Stimulated activated CD4-positive, alpha-beta T cell treated with anti-CD3 and anti-CD28 coated beads, Interleukin-1b, Interleukin-23, amount 100 ng/mL, for 48 hours (primary cell): ENCODE measurements at regions not wholly inside any gene's neighbourhood (a gene's known extent, or its start where the extent isn't known, plus 50 kb on each side); places are given as distances from the start of the nearest gene placed in this dataset.

Experiments used
- DNase-seq: peaks from one replicate; pipeline ENCODE4 v3.0.0-alpha.2; 2020

DNA sequence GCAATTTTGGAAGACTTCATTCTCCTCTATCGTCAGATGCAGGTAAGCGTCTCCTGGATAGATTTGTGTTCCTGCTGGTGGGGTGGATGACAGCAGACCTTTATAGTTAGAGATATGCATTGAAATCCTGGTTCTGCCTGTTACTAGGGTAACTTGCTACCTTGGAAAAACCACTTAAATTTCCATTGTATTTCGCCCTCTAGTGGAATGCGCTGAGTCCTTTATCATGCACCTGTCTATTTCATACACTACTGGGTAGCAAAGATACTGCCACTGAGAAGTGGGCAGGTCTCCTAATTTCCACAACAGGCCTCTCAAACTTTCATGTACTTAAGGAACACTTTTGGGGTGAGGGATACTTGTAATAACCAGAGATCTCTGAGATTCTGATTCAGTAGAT is 209.5 kb upstream of the SUCLG2 start:
- DNase-seq = no peak

DNA sequence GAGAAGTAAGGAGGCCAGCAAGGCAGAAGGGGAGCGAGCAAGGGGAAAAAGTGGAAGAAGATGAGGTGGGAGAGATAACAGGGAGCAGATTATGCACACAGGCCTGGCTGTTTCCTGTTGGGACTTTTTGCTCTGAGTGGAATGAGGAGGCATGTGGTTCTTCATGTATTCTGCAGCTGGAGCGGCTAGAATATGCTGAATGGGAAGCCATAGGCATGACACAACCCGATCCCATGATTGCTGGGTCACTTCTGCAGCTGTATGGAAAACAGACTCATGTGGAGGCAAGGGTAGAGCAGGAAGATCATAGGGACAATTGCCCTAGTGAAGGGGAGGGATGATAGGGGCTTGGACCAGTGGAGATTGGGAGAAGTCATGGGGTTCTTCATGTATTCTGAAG is 206.0 kb upstream of the SUCLG2 start:
- no peak for DNase-seq

DNA sequence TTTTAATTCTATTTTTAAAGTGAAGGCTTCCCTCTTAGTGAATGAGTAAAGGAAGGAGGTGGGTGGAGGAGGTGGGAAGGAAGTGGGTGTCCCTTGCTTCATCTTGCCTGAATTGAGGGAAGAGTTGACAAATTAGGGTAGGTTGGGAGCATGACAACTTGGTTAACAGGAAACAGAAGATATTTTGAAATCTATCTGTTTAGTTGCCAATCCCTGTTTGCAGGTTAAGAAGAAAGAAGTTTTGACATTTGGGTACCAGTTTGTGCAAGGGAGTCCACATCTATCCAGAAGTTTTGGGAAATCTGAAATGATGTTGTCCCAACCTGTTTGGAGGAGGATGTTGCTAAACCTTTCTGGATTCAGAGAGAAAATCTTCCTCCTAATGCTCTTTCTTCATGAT is 204.1 kb upstream of the SUCLG2 start:
- no peak for DNase-seq

DNA sequence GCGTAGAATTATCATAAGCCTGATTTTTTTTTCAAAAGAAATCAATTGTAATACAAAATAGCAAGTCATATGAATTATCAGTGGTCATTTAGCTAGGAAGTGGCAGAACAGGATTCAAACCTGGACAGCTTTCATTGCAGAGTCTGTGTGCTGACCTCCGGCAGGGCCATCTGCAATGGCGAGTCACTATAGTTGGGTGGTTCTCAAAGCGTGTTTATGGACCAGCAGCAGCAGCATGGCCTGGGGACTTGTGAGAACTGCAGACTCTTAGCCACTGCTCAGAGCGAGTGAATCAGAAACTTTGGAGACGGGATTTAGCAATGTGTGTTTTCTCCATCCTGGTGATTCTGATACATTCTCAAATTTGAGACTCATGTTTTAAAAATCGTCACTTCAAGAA is 202.3 kb upstream of the SUCLG2 start:
- DNase-seq = no peak

DNA sequence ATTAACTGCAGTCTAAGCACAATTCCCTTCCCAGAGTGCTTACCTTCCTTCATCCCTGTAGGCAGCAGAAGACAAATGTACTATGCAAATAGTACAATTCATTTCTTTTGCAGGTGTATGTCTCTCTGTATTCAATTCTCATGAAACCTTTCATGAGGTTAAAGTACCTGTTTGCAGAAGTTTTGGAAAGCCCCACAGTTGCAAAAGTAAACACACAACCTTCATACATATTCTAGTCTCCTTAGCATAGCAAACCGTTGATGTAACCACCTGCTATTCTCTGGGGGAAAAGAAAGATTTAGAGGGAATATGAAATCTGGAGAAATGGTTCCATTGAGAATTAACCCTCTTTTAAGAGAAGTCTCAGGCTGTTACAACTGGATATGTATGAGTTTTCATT is 200.3 kb upstream of the SUCLG2 start:
- no peak for DNase-seq

DNA sequence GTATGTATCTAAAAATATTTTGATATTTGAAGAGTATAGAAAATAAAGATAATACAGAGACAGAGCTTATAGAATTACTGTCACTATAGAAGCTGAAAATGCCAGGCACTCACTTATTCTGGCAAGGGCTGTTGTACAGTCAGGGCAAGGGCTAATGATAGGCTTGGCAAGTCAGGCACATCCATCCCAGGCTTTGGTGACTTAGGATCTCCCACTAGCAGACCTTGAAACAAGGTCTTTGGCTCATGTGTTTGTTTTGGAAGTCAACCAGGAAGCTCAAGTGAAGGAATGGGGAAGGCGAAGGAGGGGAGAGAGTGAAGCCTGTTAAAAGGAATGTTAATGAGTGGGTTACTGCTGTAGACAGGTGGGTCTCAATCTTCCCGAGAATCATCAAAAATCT is 199.1 kb upstream of the SUCLG2 start:
- no peak for DNase-seq

DNA sequence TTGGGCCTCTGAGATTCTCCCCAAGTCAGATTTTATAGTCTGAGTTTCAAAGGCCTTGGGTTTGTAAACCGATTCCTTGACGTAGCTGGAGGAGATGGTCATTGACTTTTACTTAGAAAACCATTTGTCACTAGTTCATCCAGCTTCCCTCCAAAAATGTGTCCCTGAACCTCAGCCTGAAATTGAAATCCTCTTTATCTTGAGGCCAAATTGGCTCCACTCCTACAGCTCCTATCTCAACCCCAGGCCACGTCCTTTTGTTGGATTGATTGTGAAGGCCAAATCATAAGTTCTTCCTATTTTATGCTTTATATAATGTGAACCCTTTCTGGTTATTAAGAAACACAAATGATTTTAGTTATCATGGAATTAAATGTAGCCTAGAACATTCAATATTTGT is 193.9 kb upstream of the SUCLG2 start:
- no peak for DNase-seq

DNA sequence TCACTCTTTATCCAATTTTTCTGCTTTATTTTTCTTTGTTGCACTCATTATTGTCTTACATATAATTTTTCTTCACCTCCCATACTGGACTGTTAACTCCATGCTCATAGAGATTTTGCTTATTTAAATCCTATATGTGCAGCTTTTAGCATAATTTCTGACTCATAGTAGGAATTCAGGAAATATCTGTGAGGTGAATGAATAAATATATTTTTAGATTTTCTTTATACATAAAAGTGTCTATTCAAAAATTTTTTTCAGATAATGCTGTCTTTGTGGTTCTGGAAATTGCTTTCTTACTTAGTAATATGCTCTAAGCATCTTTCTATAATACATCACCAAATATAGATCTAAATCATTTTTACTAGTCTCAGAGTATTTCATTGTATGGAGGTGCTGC is 191.8 kb upstream of the SUCLG2 start:
- no peak for DNase-seq

DNA sequence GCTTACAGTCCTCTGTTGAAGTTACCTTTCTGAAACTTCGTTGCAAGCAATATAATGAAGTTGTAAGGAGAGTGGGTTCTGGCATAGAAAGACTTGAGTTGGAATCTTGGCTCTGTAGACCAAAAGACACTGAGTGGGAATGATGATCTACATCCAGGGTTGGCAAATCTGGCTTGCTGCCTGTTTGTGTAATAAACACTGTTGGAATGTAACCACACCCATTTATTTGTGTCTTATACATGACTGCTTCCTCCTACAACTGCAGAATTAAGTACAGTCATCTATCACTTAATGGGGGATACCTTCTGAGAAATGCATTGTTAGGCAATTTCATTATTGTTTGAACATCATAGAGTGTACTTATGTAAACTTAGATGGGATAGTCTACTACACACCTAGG is 178.4 kb upstream of the SUCLG2 start:
- no peak for DNase-seq

DNA sequence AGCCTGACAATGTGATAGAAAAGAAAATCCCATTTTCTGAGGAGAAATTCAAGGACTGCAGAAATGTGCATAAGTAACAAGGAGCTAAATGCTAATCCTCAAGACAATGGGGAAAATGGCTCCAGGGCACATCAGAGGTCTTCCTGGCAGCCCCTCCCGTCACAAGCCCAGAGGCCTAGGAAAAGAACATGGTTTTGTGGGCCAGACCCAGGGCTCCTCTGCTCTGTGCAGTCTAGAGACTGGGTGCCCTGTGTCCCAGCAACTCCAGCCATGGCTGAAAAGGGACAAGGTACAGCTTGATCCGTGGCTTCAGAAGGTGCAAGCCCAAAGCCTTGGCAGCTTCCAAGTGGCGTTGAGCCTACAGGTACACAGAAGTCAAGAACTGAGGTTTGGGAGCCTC is 176.8 kb upstream of the SUCLG2 start:
- no peak for DNase-seq

DNA sequence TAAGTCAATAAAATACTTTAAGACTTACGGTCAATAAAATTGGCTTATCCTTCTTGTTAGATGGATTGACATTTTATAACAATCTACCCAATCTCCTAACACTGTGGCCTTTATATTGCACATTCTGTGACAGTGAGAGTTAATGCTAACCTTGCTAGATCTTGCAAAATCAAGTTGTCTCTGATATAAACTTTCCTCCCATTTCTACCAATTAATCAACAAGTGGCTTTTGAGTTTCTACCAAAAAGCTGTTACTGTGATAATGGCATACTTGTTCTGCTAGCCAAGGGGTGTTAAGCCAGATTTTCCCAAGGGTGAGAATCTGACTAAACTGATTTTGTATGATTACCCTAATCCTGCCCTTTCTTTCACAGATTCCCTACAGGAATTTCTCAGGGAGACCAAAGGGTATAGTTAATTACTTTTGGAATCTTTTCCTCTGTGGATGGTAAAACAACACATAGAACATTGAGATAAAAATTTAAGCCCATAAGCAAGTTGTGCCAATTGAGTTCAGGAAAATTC is 174.1 kb upstream of the SUCLG2 start:
- DNase-seq = no peak

DNA sequence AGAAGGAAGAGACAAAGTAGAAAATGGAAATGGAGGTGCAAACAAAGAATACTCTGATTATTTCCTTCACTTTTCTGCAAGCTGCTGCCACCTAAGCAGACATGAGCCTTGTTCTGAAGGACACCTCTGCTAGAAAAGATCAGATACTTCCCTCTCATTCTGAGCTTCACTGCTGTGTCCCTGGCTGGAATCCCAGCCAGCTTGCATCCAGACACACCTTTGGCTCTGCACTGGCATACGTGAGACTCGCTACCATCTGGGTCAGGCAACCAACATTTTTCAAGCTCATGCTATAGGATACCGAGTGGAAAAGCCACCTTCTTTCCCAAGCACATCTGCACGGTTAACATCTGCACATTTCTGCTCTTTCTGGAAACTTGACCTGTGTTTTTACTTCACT is 166.7 kb upstream of the SUCLG2 start:
- DNase-seq = no peak

DNA sequence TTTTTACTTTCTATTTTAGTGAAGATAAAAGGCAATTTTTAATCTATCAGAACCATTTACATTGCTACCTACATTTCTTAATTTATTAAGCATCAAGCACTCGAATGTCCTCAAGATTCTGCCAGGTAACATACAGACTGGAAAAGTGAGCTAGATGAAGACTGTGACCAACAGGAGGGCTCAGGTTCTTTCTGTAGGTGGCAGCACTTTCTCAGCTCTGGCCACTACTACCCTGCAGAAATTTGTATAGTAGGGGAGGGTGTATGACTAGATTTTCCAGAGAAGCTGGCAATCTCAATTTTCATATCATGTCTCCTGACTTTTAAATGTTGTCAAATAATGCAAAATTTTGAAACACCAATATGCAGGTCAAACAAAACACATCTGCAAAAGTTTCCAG is 165.0 kb upstream of the SUCLG2 start:
- no peak for DNase-seq

DNA sequence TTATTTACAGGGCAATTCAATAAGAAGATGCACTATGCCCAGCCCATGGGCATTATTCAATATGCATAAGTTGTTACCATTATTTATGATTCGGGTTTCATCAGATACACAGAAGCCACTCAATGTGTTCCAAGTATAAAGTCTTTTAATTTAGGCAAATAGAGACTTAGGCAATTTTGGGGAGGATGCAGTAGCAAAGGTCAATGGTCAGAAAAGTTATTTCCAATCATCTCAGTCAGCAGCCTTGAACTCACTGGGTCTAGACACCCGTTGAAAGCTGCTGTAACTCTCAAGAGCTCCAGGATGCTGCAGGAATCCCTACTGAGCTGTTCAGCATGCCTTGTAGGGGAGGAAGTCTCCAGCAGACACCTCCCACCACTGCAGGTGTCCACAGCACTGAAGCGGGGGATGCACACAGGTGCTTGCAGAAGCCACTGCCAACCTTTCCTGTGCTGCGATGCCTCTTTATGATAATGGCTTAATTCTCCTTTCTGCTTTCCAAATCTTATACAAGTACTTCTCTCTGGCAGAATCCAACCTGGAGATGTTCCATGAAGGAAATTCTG is 155.0 kb upstream of the SUCLG2 start:
- no peak for DNase-seq

DNA sequence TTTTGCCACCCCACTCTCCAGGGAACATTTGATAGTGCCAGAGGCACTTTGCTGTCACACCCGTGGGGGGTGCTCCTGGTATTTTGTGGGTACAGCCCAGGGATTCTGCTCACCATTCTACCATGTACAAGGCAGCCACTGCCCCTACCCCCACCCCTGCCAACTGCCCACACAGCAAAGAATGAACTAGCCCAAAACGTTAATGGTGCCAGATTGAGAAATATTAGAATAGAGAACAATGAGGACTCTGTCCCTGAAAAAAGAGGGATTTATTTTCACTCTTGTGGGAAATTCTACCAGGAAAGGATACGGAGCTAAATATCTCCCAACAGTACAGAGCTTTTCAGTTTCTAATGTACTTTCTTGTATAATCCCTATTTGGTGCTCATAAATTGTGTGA is 154.5 kb upstream of the SUCLG2 start:
- DNase-seq = no peak

DNA sequence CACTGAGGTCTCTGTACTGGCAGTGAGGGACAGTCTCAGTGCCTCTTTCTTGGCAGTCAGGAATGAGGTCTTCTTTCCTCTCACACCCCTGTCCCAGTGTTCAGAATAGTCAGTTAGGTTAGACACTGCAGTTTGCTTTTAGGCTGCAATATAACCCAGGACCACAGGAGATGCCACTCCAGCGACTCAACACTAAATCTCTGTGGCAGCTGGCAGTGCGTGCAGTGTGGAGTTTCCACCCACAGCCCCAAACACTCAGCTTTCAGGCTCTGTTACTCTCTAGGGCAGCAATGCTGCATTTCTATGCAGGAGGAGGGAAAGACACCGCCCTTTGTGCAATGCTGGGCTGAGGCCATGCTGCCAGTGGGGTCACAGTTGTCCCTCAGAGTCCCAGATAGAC is 150.2 kb upstream of the SUCLG2 start:
- no peak for DNase-seq

DNA sequence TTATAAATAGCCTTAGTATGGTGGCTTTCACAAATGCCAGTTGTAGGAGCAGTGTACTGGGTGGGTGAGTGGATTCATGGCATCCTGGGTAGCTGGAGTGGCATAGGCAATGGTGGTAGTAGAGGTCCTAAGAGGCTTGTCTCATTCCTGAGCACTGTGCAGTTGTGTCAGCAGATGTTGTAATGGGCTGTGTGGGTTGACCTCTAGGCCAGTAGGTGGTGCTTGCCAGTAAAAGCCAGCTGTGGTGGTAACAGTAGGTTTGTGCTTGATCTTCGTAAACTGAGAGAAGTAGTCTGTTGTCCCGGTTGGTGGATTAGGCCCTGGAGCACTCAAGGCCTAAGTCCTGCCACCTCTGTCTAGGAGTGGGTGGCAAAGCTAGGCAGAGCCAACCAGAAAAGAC is 149.7 kb upstream of the SUCLG2 start:
- DNase-seq = no peak

DNA sequence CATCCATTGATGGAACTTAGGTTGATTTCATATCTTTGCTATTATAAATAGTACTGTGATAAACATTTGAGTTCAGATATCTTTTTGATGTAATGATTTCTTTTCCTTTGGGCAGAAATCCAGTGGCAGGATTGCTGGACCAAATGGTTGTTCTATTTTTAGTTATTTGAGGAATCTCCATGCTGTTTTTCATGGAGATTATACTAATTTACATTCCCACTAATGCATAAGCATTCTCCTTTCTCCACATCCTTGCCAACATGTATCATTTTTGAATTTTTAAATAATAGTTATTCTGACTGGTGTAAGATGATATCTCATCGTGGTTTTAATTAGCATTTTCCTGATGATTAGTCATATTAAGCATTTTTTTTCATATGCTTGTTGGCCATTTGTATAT is 144.0 kb upstream of the SUCLG2 start:
- no peak for DNase-seq

DNA sequence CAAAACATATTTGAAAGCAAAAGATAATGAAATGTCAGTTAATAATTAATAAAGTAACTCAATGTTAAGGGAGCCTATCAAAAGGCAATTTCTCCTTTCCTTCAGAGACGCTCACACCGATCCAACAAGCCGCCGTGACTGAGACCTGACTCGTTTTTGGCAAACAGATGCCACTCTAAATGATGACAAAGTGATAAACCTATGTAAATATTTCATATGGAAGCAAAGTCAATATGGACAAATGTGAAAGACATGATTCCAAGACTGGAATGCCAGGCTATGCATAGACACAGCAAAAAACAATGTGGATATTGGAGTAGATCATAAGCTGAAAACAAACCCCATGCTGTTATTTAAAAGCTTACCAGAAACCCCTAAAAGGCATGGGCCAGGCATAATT is 137.2 kb upstream of the SUCLG2 start:
- no peak for DNase-seq

DNA sequence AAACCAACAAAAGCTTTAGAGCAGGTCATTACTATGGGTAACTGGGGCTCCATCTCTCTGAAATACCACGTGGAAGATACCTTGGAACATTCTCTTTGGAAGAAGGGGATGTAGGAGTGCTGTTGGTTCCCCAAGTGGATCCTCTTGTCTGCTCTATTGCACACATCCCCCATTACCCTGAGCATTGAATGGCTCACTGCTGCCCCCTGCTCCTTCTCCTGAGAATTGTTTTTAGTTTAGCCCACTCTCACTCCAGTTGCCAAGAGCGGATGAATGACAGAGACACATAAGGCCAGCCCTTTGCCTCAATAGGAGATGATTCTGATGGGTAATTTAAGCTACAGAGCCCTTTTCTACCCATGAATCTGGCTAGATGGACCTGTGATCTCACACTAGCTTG is 135.6 kb upstream of the SUCLG2 start:
- DNase-seq = peak; percentile 57

DNA sequence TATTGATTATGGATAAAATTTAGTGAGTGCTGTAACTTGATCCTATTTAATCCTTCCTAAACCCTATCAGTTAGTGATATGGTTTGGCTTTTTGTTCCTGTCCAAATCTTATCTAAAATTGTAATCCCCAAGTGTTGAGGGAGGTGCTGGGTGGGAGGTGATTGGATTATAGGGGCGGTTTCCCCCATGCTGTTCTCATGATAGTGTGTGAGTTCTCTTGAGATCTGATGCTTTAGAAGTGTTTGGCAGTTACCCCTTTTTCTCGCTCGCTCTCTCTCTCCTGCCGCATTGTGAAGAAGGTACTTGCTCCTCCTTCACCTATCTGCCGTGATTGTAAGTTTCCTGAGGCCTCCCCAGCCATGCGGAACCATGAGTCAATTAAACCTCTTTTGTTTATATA is 134.0 kb upstream of the SUCLG2 start:
- no peak for DNase-seq

DNA sequence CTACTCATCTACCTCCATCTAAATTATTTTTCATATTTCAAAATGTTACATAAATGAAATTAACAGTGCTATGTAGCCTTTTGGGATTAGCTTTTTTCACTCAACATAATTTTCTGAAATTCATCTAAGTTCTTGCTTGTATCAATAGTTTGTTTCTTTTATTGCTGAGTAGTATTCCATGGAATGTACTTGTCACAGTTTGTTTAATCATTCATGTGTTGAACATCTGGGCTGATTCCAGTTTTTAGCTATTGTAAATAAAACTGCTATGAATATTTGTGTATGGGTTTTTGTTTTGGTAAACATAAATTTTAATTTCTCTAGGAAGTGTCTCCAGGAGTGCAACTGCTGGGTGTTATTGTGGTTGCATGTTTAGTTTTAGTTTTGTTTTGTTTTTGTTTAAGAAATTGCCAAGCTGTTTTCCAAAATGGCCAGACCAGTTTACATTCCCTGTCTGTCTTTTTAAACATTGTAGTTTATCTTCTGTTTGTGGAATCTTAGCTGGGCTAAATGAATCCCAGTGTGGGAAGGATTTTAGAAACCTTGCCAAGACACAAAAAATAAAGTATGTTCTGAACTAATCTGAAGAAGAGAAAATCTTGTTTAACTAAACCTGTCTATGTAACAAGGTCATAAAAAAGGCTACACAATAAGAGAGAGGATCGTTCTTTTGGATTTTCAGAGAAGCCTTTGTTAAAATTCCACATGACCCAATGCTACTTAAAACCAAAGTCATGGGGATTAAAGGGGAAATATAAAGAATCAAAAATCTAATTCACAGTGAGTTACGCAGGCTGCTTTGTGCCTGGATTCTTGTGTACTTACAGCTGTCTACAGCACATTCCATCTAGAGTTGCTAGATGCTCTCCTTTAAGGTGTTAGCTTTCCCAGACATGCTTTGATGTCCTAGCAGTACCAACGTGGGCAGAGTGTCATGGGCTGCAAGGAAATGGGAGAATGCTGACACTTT is 129.2 kb upstream of the SUCLG2 start:
- no peak for DNase-seq

DNA sequence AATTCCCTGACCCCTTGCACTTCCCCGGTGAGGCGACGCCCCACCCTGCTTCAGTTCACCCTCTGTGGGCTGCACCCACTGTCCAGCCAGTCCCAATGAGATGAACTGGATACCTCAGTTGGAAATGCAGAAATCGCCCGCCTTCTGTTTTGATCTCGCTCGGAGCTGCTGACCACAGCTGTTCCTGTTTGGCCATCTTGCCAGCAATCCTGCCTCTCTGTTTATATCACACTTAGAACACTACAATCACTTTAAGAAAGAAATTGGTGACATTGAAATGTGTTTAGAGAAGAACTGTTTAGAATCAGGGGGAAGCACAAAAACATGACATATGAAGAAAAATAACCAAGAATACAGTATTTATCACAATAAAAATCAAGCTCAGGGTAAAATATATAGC is 127.5 kb upstream of the SUCLG2 start:
- no peak for DNase-seq

DNA sequence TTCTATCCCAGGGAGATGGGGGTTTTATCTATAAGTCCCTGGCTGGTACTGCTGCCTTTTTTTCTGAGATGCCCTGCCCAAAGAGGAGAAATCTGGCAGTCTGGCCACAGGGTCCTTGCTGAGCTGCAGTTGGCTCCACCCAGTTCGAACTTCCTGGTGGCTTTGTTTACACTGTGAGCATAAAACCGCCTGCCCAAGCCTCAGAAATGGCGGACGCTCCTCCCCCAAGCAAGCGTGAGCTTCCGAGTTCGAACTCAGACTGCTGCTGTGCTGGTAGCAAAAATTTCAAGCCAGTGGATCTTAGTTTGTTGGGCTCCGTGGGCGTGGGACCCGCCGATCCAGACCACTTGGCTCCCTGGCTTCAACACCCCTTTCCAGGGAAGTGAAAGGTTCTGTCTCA is 126.8 kb upstream of the SUCLG2 start:
- DNase-seq = no peak

DNA sequence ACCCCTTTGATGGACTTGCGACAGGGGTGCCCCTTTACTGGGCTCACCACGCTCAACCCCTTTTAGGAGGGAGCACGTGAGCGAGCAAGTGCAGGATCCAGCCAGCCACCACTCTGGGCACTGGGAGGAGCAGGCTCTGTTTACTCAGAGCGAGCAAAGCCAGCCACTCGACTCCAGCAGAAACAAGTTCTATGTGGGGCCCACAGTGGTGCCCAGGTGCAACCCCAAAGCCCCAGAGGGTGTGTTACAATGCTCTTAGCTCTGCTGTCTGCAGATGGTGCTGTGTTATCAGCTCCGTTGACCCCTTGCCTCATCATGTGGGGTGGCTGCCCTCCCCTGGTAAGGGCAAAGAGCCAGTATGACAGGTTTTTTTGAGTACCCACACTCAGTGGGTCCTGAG is 120.3 kb upstream of the SUCLG2 start:
- no peak for DNase-seq
